GM23248 (cell line): ENCODE measurements at regions not wholly inside any gene's neighbourhood (a gene's known extent, or its start where the extent isn't known, plus 50 kb on each side); places are given as distances from the start of the nearest gene placed in this dataset.

Experiments
- EZH2 ChIP-seq: fragments of 200-600 bp; sonication (generic); IDR thresholded peaks from 2 replicates; pipeline ENCODE4 v1.6.1; 2018; ENCODE audit warnings: antibody characterized with exemption, mild to moderate bottlenecking; ENCODE audit not compliant: insufficient read depth, poor library complexity, severe bottlenecking
- EZH2phosphoT487 ChIP-seq: fragments of 200-600 bp; sonication (generic); IDR thresholded peaks from 2 replicates; pipeline ENCODE4 v1.6.1; 2018; ENCODE audit warnings: antibody characterized with exemption, moderate library complexity, mild to moderate bottlenecking, low read depth; ENCODE audit not compliant: insufficient read depth

- TF ChIP-seq EZH2phosphoT487: no peak
- TF ChIP-seq EZH2: no peak
Observed at GRCh38 chr12:67795236-67795635, 146.7 kb downstream of the DYRK2 start.
